ENCODE measurements at regions not wholly inside any gene's neighbourhood (a gene's known extent, or its start where the extent isn't known, plus 50 kb on each side); places are given as distances from the start of the nearest gene placed in this dataset.

DNA sequence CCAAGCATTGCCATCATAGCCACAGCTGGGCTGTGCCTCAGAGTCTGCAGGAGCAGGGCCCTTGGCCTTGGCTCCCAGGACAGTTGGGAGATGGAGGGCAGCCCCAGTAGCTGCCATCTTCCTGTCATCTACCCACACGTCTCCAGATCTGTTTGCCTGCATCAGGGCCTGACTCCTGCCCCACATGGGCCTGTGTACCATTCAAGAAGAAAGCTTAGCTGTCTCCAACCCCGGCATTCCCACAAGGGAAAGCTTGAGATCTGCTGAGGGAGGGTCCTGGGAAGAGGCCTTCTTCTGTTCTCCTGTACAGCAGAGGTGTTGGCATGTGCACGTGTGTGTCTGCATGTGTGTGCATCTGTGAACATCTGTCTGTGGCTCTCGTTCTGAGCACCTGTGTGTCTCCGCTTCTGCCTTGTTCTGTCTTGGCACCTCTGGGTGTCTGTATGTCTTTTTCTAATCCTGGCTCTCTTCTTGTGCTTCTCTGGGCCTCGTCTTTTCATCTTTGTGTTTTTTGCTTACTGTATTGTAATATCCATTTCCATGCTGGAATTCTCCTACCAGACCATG, 122.2 kb downstream of the MRM1 start:
- Histone ChIP-seq H3K36me3 (ENCODE audit: control insufficient read depth, insufficient read depth, low read length) (no peaks in the 10 kb centered on the region), H3K4me3 (ENCODE audit: low read depth, low read length) (no peak overlapping the region), H3K27me3 (ENCODE audit: control insufficient read depth, insufficient read depth, low read length) (peaks cover 27% of the 10 kb centered on the region)
- no peak for DNase-seq (ENCODE audit: low read depth)
- TF ChIP-seq, protein P1, sequence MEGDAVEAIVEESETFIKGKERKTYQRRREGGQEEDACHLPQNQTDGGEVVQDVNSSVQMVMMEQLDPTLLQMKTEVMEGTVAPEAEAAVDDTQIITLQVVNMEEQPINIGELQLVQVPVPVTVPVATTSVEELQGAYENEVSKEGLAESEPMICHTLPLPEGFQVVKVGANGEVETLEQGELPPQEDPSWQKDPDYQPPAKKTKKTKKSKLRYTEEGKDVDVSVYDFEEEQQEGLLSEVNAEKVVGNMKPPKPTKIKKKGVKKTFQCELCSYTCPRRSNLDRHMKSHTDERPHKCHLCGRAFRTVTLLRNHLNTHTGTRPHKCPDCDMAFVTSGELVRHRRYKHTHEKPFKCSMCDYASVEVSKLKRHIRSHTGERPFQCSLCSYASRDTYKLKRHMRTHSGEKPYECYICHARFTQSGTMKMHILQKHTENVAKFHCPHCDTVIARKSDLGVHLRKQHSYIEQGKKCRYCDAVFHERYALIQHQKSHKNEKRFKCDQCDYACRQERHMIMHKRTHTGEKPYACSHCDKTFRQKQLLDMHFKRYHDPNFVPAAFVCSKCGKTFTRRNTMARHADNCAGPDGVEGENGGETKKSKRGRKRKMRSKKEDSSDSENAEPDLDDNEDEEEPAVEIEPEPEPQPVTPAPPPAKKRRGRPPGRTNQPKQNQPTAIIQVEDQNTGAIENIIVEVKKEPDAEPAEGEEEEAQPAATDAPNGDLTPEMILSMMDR (IDR thresholded peaks at IDR 0.05; ENCODE audit: insufficient read depth, low read length, poor library complexity, severe bottlenecking) = no peak

DNA sequence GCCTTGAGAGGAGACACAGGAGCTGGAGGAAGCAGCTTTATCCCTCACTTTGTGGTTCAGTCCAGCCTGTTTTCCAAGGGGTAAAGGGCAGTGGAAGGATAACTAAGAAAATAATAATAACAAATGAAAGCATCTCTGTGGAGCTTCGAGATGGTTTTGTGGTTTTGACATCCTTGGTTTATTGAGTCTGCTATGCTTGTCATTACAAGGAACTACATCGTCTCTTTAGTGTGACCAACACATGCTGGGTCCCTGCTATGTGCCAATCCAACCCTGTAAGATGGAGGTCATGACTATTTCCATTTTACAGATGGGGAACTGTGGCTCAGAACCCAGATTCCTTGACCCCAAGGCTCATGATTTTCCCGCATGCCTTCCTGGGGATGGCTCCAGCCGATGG, 124.8 kb downstream of the MRM1 start:
- Histone ChIP-seq H3K27me3 (ENCODE audit: control insufficient read depth, insufficient read depth, low read length) (peaks cover 53% of the 10 kb centered on the region), H3K36me3 (ENCODE audit: control insufficient read depth, insufficient read depth, low read length) (no peaks in the 10 kb centered on the region), H3K4me3 (ENCODE audit: low read depth, low read length) (no peak overlapping the region)
- no peak for DNase-seq (ENCODE audit: low read depth)
- TF ChIP-seq, protein P1 (IDR thresholded peaks at IDR 0.05; ENCODE audit: insufficient read depth, low read length, poor library complexity, severe bottlenecking) = no peak

DNA sequence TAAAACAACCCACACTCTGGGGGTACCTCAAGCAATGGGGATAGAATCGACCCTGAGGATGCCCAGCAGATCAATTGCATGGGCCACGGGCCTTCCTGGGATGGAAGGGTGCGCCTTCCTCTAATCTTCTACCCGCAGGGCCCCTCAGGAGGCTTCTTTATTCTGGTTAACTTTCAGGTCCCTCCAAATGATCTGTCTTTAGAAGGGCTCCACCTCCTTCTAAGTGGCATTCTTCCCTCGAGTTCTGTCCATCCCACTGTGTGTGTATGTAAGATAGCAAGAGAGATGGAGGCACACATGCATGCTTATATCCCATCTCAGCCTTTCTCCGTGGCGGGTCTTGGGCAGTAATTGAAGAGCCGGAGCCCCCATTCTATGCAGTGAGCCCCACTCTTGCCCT, 125.7 kb downstream of the MRM1 start:
- Histone ChIP-seq H3K4me3 (ENCODE audit: low read depth, low read length) (no peak overlapping the region), H3K27me3 (ENCODE audit: control insufficient read depth, insufficient read depth, low read length) (peaks cover 61% of the 10 kb centered on the region), H3K36me3 (ENCODE audit: control insufficient read depth, insufficient read depth, low read length) (no peaks in the 10 kb centered on the region)
- TF ChIP-seq, protein P1 (IDR thresholded peaks at IDR 0.05; ENCODE audit: insufficient read depth, low read length, poor library complexity, severe bottlenecking) = no peak
- no peak for DNase-seq (ENCODE audit: low read depth)

DNA sequence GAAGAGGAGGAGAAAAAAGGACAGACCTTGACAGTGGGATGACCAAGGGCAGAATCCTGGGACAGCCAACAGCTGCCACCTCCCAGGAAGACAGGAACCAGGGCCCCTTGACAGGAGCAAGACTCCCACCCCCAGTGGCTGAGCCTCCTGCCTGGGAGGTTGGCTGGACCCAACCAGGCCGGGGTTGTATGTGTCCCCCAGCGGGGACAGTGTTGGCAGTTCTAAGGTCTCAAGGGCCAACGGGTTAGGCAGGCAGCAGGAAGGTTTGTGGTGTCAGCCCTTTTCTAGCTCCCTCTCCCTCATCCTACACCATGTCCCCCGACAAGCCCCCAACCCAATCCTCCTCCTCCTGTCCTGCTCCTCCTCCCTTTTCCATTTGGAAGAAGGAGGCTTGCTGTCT, 126.2 kb downstream of the MRM1 start:
- H3K36me3 ChIP-seq (ENCODE audit: control insufficient read depth, insufficient read depth, low read length) = no peaks in the 10 kb centered on the region
- TF ChIP-seq, protein P1 (IDR thresholded peaks at IDR 0.05; ENCODE audit: insufficient read depth, low read length, poor library complexity, severe bottlenecking) = no peak
- DNase-seq (ENCODE audit: low read depth) = no peak
- peaks cover 63% of the 10 kb centered on the region for H3K27me3 ChIP-seq (ENCODE audit: control insufficient read depth, insufficient read depth, low read length)
- H3K4me3 ChIP-seq (ENCODE audit: low read depth, low read length) = no peak overlapping the region

DNA sequence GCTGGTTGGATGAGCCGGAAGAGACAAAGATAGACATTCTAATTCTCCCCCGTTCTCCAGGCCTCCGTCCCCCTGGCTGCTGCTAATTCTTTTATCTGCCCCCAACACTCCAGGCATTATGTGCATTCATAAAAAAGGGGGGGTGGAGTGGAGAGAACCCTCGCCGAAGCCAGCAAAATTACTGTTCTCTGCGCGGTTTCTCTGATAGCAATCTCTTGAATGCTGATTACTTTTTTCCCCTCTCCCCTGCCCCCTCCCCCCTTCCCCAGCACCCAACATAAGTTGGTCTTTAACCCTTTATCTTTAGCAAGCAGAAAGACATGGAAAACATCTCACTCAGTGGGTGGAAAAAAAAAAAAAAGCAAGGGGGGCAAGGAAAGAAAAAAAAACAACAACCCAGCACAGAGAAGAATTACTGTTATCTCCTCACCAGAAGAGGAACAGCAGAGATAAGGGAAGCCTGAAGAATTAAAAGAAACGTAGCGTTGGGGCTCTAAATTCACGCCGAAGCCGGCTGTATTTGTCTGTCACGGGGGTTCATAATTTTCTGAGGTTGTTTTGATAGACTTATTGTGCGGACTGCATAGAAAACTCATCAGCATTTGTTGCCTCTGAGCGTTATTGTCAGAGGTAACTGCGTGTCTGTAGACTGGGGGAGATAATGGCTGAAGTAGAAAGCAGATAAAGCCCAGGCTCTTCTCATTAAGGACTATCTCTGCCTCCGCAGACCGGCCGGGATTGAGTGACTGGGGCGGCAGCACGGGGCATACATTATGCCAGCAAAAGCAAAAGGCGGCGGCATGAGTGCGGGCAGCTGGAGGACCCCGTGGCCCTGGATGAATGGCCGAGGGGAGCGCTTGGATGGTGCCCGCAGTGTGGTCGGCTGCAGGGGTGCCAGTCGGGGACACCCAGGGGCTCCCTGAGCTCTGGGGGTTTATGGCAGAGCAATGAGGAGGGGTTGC, 126.9 kb downstream of the MRM1 start:
- H3K27me3 ChIP-seq (ENCODE audit: control insufficient read depth, insufficient read depth, low read length) = peaks cover 63% of the 10 kb centered on the region
- H3K4me3 ChIP-seq (ENCODE audit: low read depth, low read length) = no peak overlapping the region
- TF ChIP-seq, protein P1 (IDR thresholded peaks at IDR 0.05; ENCODE audit: insufficient read depth, low read length, poor library complexity, severe bottlenecking) = no peak
- DNase-seq (ENCODE audit: low read depth) = no peak
- H3K36me3 ChIP-seq (ENCODE audit: control insufficient read depth, insufficient read depth, low read length) = no peaks in the 10 kb centered on the region

Data from kidney epithelial cell (primary cell).